Nephron progenitor cell (in vitro differentiated cells): ENCODE measurements at regions not wholly inside any gene's neighbourhood (a gene's known extent, or its start where the extent isn't known, plus 50 kb on each side); places are given as distances from the start of the nearest gene placed in this dataset.

Source experiments
- DNase-seq: peaks from one replicate; pipeline ENCODE4 v3.0.0; 2021
- H3K27ac Mint-ChIP-seq: 2 replicates; pipeline ENCODE4 v1.8.0; 2021; ENCODE audit warnings: mild to moderate bottlenecking, moderate library complexity, mixed read lengths
- H3K27me3 Mint-ChIP-seq: 2 replicates; pipeline ENCODE4 v1.8.0; 2021; ENCODE audit warnings: mild to moderate bottlenecking, low read depth, mixed read lengths; ENCODE audit not compliant: poor library complexity
- H3K36me3 Mint-ChIP-seq: 2 replicates; pipeline ENCODE4 v1.8.0; 2021; ENCODE audit warnings: low read depth, mixed read lengths
- H3K4me1 Mint-ChIP-seq: 2 replicates; pipeline ENCODE4 v1.8.0; 2021; ENCODE audit warnings: mixed read lengths
- H3K4me3 Mint-ChIP-seq: 2 replicates; pipeline ENCODE4 v1.8.0; 2021; ENCODE audit warnings: mild to moderate bottlenecking, moderate library complexity, mixed read lengths
- H3K9me3 Mint-ChIP-seq: 2 replicates; pipeline ENCODE4 v1.8.0; 2021; ENCODE audit warnings: mild to moderate bottlenecking, moderate library complexity, mixed read lengths
- TF ChIP-seq, protein P1 (sequence below): fragments of 200-600 bp; sonication (generic); IDR thresholded peaks from 2 replicates; pipeline ENCODE4 v1.5.0; 2021; ENCODE audit warnings: antibody characterized with exemption

DNA sequence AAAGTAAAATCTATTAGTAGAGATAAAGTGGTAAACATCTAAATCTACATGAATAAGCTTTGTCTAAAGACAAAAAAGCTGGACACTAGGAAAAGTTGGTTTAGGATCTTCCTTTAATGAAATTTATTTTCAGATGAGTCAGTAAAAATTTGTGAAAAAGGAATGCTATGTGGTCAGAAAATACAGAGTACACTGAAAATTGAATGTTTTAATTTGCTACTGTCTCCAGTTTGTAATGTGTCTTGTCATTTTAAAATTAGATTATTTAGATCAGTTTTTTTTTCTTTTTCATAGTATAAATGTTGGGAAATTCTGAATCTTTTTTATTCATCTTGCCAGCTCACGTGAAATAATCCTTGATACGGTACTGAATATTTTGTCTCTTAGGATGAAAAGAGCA, 56.9 kb downstream of the SLITRK6 start:
- Mint-ChIP-seq H3K27ac (no peak overlapping the region), H3K36me3 (no peaks in the 10 kb centered on the region), H3K4me3 (no peak overlapping the region), H3K9me3 (no peaks in the 10 kb centered on the region), H3K4me1 (peaks cover 11% of the 10 kb centered on the region), H3K27me3 (no peaks in the 10 kb centered on the region)
- TF ChIP-seq, protein P1, sequence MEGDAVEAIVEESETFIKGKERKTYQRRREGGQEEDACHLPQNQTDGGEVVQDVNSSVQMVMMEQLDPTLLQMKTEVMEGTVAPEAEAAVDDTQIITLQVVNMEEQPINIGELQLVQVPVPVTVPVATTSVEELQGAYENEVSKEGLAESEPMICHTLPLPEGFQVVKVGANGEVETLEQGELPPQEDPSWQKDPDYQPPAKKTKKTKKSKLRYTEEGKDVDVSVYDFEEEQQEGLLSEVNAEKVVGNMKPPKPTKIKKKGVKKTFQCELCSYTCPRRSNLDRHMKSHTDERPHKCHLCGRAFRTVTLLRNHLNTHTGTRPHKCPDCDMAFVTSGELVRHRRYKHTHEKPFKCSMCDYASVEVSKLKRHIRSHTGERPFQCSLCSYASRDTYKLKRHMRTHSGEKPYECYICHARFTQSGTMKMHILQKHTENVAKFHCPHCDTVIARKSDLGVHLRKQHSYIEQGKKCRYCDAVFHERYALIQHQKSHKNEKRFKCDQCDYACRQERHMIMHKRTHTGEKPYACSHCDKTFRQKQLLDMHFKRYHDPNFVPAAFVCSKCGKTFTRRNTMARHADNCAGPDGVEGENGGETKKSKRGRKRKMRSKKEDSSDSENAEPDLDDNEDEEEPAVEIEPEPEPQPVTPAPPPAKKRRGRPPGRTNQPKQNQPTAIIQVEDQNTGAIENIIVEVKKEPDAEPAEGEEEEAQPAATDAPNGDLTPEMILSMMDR = no peak
- no peak for DNase-seq

DNA sequence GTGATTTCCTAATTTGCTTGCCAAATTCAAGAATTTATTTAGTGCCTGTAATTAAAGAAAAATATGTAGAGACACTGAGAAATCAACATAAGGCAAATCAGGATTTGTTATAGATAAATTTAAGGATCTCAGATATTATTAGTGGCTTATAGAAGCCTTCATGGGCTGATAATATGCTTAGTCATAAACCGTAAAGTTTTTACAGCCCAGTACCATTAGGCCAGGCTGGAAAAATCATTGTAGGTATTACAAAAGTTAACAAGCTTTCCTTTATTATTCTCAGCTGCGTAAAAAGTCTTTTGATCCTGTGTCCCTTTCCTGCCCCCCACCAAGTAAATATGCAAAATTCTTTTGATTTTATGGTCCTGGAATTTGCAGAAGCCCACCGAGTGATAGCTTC, 58.2 kb downstream of the SLITRK6 start:
- TF ChIP-seq, protein P1 = no peak
- Mint-ChIP-seq H3K36me3 (no peaks in the 10 kb centered on the region), H3K4me3 (no peak overlapping the region), H3K27me3 (no peaks in the 10 kb centered on the region), H3K9me3 (no peaks in the 10 kb centered on the region), H3K4me1 (peaks cover 10% of the 10 kb centered on the region), H3K27ac (no peak overlapping the region)
- DNase-seq = no peak

DNA sequence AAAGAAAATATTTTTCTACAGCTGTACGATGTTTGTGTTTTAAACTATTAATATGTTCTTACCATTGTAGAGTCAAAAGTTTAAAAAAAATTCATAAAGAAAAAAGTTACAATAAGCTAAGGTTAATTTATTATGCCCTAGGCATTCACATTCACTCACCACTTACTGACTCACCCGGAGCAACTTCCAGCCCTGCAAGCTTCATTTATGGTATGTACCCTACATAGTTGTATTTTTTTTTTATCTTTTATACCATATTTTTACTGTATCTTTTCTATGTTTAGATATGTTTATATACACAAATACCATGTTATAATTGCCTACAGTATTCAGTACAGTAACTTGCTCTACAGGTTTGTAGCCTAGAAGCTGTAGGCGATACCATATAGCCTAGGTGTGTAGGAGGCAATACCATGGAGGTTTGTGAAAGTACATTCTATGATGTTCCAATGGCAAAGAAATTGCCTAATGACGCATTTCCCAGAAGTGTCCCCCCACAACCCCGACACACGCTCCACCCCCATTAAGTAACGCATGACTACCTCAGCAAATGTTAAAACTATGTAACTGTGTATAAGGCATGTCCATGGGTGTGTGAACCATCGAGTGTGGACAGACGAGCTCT, 60.4 kb downstream of the SLITRK6 start:
- Mint-ChIP-seq H3K27ac (no peak overlapping the region), H3K4me3 (no peak overlapping the region), H3K9me3 (no peaks in the 10 kb centered on the region), H3K36me3 (no peaks in the 10 kb centered on the region), H3K27me3 (no peaks in the 10 kb centered on the region), H3K4me1 (no peaks in the 10 kb centered on the region)
- DNase-seq = no peak
- TF ChIP-seq, protein P1 = no peak

DNA sequence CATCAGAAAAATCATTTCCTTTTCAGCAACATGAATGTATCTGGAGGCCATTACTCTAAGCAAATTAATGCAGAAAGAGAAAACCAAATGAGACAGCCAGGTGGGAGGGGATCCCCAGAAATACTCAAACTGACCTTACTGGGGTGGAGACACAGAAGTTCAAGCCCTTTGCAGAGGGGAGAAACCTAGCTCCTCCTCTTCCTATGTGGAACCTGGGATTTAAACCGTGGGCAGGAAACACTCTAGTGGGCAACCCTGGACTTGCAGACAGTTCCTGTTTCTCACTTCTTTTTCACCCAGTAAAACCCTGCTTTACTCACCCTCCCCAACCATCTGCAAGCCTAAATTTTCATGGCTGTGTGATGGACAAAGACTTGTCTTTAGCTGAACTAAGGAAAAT, 61.3 kb downstream of the SLITRK6 start:
- Mint-ChIP-seq H3K4me3 (no peak overlapping the region), H3K27me3 (no peaks in the 10 kb centered on the region), H3K36me3 (no peaks in the 10 kb centered on the region), H3K27ac (no peak overlapping the region), H3K4me1 (no peaks in the 10 kb centered on the region), H3K9me3 (no peaks in the 10 kb centered on the region)
- TF ChIP-seq, protein P1 = no peak
- DNase-seq = no peak

DNA sequence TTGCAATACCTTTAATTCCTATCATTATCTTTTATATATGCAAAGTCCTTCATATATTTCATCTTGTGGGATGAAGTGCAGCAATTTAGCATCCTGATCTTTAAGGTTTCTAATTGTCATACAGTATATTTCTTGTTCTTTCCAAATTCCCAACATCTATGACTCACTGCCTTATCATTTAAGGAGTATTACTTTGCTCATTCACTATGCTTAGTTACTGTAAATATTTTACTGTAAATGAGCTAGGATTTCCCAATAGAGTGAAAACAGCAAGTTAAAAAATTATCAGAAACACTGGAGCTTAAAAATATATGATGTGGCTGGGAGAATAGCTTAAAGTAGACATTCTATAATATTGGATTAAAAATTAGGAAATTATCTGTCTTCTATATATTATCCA, 69.9 kb downstream of the SLITRK6 start:
- H3K27ac Mint-ChIP-seq = no peak overlapping the region
- H3K36me3 Mint-ChIP-seq = no peaks in the 10 kb centered on the region
- H3K4me1 Mint-ChIP-seq = no peaks in the 10 kb centered on the region
- no peaks in the 10 kb centered on the region for H3K27me3 Mint-ChIP-seq
- no peak overlapping the region for H3K4me3 Mint-ChIP-seq
- no peak for DNase-seq
- TF ChIP-seq, protein P1 = no peak
- no peaks in the 10 kb centered on the region for H3K9me3 Mint-ChIP-seq

DNA sequence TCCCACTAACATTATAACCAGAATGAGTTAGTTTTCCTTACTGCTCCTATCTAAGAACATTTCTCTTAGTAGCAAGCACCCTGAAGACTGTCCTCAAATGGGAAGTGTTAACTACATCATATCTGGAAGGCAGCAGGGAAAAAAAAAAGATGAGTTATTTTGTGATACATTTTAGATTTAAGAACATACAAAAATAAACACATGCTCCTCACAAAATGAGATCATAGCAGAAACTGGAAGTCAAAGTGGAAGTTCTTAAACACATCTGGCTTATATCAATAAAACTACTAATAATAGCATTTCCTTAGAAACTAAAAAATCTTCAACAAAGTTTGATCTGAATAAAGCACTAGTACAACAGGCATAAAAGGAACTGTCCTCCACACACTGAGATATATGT, 70.4 kb downstream of the SLITRK6 start:
- H3K36me3 Mint-ChIP-seq = no peaks in the 10 kb centered on the region
- no peaks in the 10 kb centered on the region for H3K9me3 Mint-ChIP-seq
- no peak for DNase-seq

More for the DNA sequence above, 70.4 kb downstream of the SLITRK6 start:
- Mint-ChIP-seq H3K27me3 (no peaks in the 10 kb centered on the region), H3K27ac (no peak overlapping the region), H3K4me1 (no peaks in the 10 kb centered on the region), H3K4me3 (no peak overlapping the region)
- TF ChIP-seq, protein P1 = no peak
